Left ventricle myocardium superior (tissue), 1 donor: ENCODE measurements at regions not wholly inside any gene's neighbourhood (a gene's known extent, or its start where the extent isn't known, plus 50 kb on each side); places are given as distances from the start of the nearest gene placed in this dataset.

ENCODE experiments used
- ATAC-seq: fragments of 200-7000 bp; cut with Tn5 transposase; one replicate; pipeline ENCODE4 v1.9.1; 2020; ENCODE audit warnings: mild to moderate bottlenecking, moderate library complexity
- DNase-seq: peaks from one replicate; pipeline ENCODE4 v3.0.0-alpha.2; 2020
- intact Hi-C: fragments of 100-400 bp; cut with micrococcal nuclease; formaldehyde crosslinking; loops from one replicate; pipeline ENCODE4 v1.11.0; 2022
- donor health status: DM: no; HTN: yes; CAD: no; lungs with severe emphysema.

GRCh38 chr1:30264672-30265025, 458.7 kb downstream of the MATN1 start:
- intact Hi-C loops, result no loop called here
- peak; percentile 58 for ATAC-seq
- no peak for DNase-seq

GRCh38 chr1:30263888-30264671, 459.3 kb downstream of the MATN1 start:
- DNase-seq, result peak; percentile 49
- intact Hi-C loops, result no loop called here
- ATAC-seq, result peak; percentile 87

GRCh38 chr1:30263405-30263804, 460.0 kb downstream of the MATN1 start:
- DNase-seq (no peak), ATAC-seq (no peak)
- intact Hi-C loops, result no loop called here

GRCh38 chr1:30262158-30262557, 461.2 kb downstream of the MATN1 start:
- ATAC-seq, result no peak
- intact Hi-C loops, result no loop called here
- no peak for DNase-seq

- intact Hi-C loops, result no loop called here
These were observed 463.1 kb downstream of the MATN1 start for GRCh38 chr1:30260318-30260717.

GRCh38 chr1:30259631-30260030, 463.8 kb downstream of the MATN1 start:
- DNase-seq (no peak), ATAC-seq (no peak)
- intact Hi-C loops, result no loop called here

More at GRCh38 chr1:30260318-30260717, 463.1 kb downstream of the MATN1 start:
- DNase-seq (no peak), ATAC-seq (no peak)

- no peak for ATAC-seq
- DNase-seq, result no peak
- intact Hi-C loops, result no loop called here
These were observed 464.5 kb downstream of the MATN1 start for GRCh38 chr1:30258876-30259275.

- DNase-seq (no peak), ATAC-seq (no peak)
- intact Hi-C loops, result no loop called here
These were observed 464.9 kb downstream of the MATN1 start for GRCh38 chr1:30258471-30258870.

GRCh38 chr1:30257742-30258380, 465.5 kb downstream of the MATN1 start:
- DNase-seq (no peak), ATAC-seq (no peak)
- intact Hi-C loops, result no loop called here

- ATAC-seq (no peak), DNase-seq (no peak)
- intact Hi-C loops, result no loop called here
These were observed 466.1 kb downstream of the MATN1 start for GRCh38 chr1:30257322-30257721.

- ATAC-seq (no peak), DNase-seq (no peak)
- intact Hi-C loops, result no loop called here
These were observed 466.5 kb downstream of the MATN1 start for GRCh38 chr1:30256911-30257310.

- ATAC-seq, result no peak
- intact Hi-C loops, result no loop called here
- no peak for DNase-seq
These were observed 468.2 kb downstream of the MATN1 start for GRCh38 chr1:30255111-30255724.

- intact Hi-C loops, result no loop called here
- DNase-seq (no peak), ATAC-seq (no peak)
These were observed 469.5 kb downstream of the MATN1 start for GRCh38 chr1:30253807-30254440.

GRCh38 chr1:30253361-30253760, 470.0 kb downstream of the MATN1 start:
- intact Hi-C loops, result no loop called here
- no peak for ATAC-seq
- no peak for DNase-seq

GRCh38 chr1:30250984-30251850, 472.2 kb downstream of the MATN1 start:
- ATAC-seq (no peak), DNase-seq (no peak)
- intact Hi-C loops, result no loop called here

- intact Hi-C loops, result no loop called here
- DNase-seq, result no peak
- ATAC-seq, result no peak
These were observed 472.9 kb downstream of the MATN1 start for GRCh38 chr1:30250338-30250983.

- intact Hi-C loops, result no loop called here
- DNase-seq (no peak), ATAC-seq (no peak)
These were observed 473.7 kb downstream of the MATN1 start for GRCh38 chr1:30249446-30250337.

GRCh38 chr1:30248774-30249173, 474.6 kb downstream of the MATN1 start:
- DNase-seq (no peak), ATAC-seq (no peak)
- intact Hi-C loops, result no loop called here
